ENCODE measurements at regions not wholly inside any gene's neighbourhood (a gene's known extent, or its start where the extent isn't known, plus 50 kb on each side); places are given as distances from the start of the nearest gene placed in this dataset.
A peak's percentile ranks its signal among the peaks of the same experiment; 100 is the strongest.
"Not testable (repeated sequence)": the region's sequence is repeated elsewhere in the genome, so short reads cannot be mapped to it uniquely, and the experiment has no call there.

GRCh38 chr6:27773542-27774263, 138.5 kb downstream of the OR2B2 start:
- peaks cover 10% of the 10 kb centered on the region for H3K27me3 Mint-ChIP-seq
- peak; percentile 51 for DNase-seq
- peak overlapping the region; percentile 69 for H3K4me3 Mint-ChIP-seq
- not testable (repeated sequence) for H3K9me3 Mint-ChIP-seq; H3K36me3 Mint-ChIP-seq (ENCODE audit: low read depth)
- intact Hi-C loops (cut with micrococcal nuclease) = loop anchor here (5.0 kb wide), 1 partner anchor 584 kb away; no protein-coding TSS in a partner anchor
- H3K4me1 Mint-ChIP-seq = peaks cover 38% of the 10 kb centered on the region
- POLR2A ChIA-PET = interaction anchor here (0.6 to 2.0 kb wide), 4 partner anchors 64 to 640 kb away, joined by 3 to 13 read pairs (median 3); a partner anchor contains a TSS
- ATAC-seq (ENCODE audit: low read depth) = peak; percentile 26
- H3K27ac Mint-ChIP-seq = peak overlapping the region; percentile 66
- CTCF ChIA-PET = interaction anchor here (0.8 to 3.8 kb wide), 9 partner anchors 7 to 1686 kb away, joined by 3 to 70 read pairs (median 16); partner anchors contain the start of gene HFE

DNA sequence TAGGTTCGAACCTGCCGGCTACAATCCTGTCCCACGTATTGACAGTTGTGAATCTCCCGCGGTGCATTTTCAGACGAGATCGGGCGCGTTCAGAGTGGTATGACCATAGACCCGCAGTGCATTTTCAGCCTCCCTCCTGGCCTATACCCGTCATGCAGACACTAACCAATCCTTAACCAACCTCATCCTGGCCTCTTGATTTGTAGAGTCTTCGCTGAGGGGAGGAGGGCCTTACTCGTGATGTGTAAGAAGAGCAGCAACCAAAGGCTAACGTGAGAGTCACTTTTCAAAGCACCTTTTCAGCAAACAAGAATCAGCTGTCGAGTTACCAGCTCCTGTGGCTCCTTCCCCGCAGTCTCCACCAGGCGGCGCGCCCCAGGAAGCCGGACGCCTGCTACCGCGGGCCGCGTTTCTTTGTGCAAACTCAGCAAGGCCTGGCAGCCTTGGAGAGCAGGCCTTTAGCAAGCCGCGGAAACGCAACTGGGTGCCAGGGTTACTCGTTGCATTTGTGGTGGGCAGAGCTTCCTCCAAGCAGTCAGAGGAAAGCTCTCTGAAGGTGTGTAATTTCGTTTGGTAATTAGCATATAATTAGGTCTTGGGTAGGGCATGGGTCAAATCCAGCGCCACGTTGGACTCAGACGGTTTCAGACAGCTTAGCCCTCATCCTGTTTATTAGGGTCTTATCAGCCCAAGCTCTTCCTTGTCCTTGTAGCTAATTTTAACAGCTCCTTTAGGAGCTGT, 139.8 kb downstream of the OR2B2 start:
- Mint-ChIP-seq H3K4me1 (peaks cover 38% of the 10 kb centered on the region), H3K27ac (peak overlapping the region; percentile 66)
- peak; percentile 92 for ATAC-seq (ENCODE audit: low read depth)

DNA sequence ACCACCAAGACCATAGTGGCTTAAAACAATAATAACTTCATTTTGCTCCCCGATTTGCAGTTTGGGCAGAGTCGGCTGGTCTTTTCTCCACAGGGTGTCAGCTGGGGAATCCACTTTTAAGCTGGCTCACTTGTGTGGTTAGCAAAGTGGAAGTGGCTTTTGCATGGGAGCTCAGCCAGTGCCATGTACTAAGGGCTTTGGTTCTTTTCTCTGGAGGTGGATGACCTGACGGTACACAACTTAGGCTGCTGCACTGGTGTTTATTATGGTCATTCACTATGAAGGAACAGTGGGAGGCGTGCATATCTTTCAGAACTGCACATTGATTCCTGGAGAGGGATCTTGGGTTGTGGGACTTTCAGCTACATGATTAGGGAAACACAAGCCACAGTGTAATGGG, 141.0 kb downstream of the OR2B2 start:
- TF ChIP-seq, protein P1, sequence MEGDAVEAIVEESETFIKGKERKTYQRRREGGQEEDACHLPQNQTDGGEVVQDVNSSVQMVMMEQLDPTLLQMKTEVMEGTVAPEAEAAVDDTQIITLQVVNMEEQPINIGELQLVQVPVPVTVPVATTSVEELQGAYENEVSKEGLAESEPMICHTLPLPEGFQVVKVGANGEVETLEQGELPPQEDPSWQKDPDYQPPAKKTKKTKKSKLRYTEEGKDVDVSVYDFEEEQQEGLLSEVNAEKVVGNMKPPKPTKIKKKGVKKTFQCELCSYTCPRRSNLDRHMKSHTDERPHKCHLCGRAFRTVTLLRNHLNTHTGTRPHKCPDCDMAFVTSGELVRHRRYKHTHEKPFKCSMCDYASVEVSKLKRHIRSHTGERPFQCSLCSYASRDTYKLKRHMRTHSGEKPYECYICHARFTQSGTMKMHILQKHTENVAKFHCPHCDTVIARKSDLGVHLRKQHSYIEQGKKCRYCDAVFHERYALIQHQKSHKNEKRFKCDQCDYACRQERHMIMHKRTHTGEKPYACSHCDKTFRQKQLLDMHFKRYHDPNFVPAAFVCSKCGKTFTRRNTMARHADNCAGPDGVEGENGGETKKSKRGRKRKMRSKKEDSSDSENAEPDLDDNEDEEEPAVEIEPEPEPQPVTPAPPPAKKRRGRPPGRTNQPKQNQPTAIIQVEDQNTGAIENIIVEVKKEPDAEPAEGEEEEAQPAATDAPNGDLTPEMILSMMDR (IDR thresholded peaks at IDR 0.05) = no peak
- ATAC-seq (ENCODE audit: low read depth) = no peak
- intact Hi-C loops (cut with micrococcal nuclease) = loop anchor here (5.0 kb wide), 1 partner anchor 586 kb away; no protein-coding TSS in a partner anchor
- Mint-ChIP-seq H3K36me3 (ENCODE audit: low read depth) (no peaks in the 10 kb centered on the region), H3K27ac (peak overlapping the region; percentile 35), H3K4me3 (no peak overlapping the region), H3K4me1 (peaks cover 38% of the 10 kb centered on the region), H3K27me3 (no peaks in the 10 kb centered on the region), H3K9me3 (no peaks in the 10 kb centered on the region)
- ChIA-PET POLR2A (interaction anchor here (1.2 kb wide), 1 partner anchor 37 kb away, joined by 5 read pairs; a partner anchor contains a TSS), CTCF (interaction anchor here (1.1 to 3.8 kb wide), 9 partner anchors 10 to 459 kb away, joined by 3 to 70 read pairs (median 18); a partner anchor contains a TSS)
- DNase-seq = no peak

More for the DNA sequence above, 139.8 kb downstream of the OR2B2 start:
- POLR2A ChIA-PET = interaction anchor here (0.7 to 2.0 kb wide), 13 partner anchors 11 to 639 kb away, joined by 3 to 13 read pairs (median 5); a partner anchor contains a TSS
- Mint-ChIP-seq H3K36me3 (ENCODE audit: low read depth) (no peaks in the 10 kb centered on the region), H3K4me3 (peak overlapping the region; percentile 57), H3K9me3 (no peaks in the 10 kb centered on the region), H3K27me3 (peaks cover 5% of the 10 kb centered on the region)
- intact Hi-C loops (cut with micrococcal nuclease) = loop anchor here (1.0 to 5.0 kb wide), 5 partner anchors 19 to 585 kb away; no protein-coding TSS in a partner anchor
- CTCF ChIA-PET = interaction anchor here (0.6 to 3.8 kb wide), 29 partner anchors 9 to 1685 kb away, joined by 3 to 70 read pairs (median 5); partner anchors contain the start of genes HFE, POM121L2 and ZNF391
- DNase-seq = peak; percentile 74
- TF ChIP-seq, protein P1 (IDR thresholded peaks at IDR 0.05) = peak; percentile 66

GRCh38 chr6:27770724-27771123, 141.5 kb downstream of the OR2B2 start:
- ChIA-PET POLR2A (interaction anchor here (1.2 kb wide), 1 partner anchor 122 kb away, joined by 3 read pairs; a partner anchor contains a TSS), CTCF (interaction anchor here (1.1 to 3.8 kb wide), 7 partner anchors 10 to 458 kb away, joined by 3 to 70 read pairs (median 20); a partner anchor contains a TSS)
- intact Hi-C loops (cut with micrococcal nuclease) = loop anchor here (5.0 kb wide), 1 partner anchor 587 kb away; no protein-coding TSS in a partner anchor
- no peak overlapping the region for H3K27ac Mint-ChIP-seq
- H3K4me3 Mint-ChIP-seq = no peak overlapping the region
- no peaks in the 10 kb centered on the region for H3K36me3 Mint-ChIP-seq (ENCODE audit: low read depth)
- TF ChIP-seq, protein P1 (IDR thresholded peaks at IDR 0.05) = no peak
- H3K4me1 Mint-ChIP-seq = peaks cover 38% of the 10 kb centered on the region
- no peak for DNase-seq
- no peak for ATAC-seq (ENCODE audit: low read depth)
- no peaks in the 10 kb centered on the region for H3K27me3 Mint-ChIP-seq
- no peaks in the 10 kb centered on the region for H3K9me3 Mint-ChIP-seq

DNA sequence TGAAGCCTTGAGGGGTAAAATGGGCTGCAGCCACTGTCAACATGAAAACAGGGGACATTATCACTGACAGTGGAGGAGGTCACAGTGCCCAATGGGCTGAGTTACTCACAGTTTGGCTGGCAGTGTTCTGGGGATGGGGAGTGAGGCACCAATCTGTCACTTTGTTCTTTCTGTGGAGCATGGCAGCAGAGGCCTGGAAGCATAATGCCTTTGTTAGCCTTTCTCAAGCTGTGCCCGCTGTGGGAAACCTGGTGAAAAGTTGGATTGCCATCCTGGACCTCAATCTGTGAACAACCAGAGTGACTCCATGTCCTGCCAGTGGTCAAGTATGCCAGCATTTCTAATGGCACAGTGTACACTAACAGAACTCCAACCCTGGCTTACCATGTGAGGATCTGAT, 143.6 kb downstream of the OR2B2 start:
- intact Hi-C loops (cut with micrococcal nuclease) = no loop called here
- Mint-ChIP-seq H3K4me3 (no peak overlapping the region), H3K4me1 (peaks cover 24% of the 10 kb centered on the region), H3K27ac (no peak overlapping the region), H3K36me3 (ENCODE audit: low read depth) (no peaks in the 10 kb centered on the region), H3K27me3 (peaks cover 3% of the 10 kb centered on the region), H3K9me3 (no peaks in the 10 kb centered on the region)
- POLR2A ChIA-PET = no interaction called here
- DNase-seq (no peak), ATAC-seq (ENCODE audit: low read depth) (no peak)
- TF ChIP-seq, protein P1 (IDR thresholded peaks at IDR 0.05) = no peak
- CTCF ChIA-PET = interaction anchor here (1.5 kb wide), 1 partner anchor 127 kb away, joined by 6 read pairs; no protein-coding TSS in a partner anchor
